ENCODE measurements at regions not wholly inside any gene's neighbourhood (a gene's known extent, or its start where the extent isn't known, plus 50 kb on each side); places are given as distances from the start of the nearest gene placed in this dataset.
A peak's percentile ranks its signal among the peaks of the same experiment; 100 is the strongest.

DNA sequence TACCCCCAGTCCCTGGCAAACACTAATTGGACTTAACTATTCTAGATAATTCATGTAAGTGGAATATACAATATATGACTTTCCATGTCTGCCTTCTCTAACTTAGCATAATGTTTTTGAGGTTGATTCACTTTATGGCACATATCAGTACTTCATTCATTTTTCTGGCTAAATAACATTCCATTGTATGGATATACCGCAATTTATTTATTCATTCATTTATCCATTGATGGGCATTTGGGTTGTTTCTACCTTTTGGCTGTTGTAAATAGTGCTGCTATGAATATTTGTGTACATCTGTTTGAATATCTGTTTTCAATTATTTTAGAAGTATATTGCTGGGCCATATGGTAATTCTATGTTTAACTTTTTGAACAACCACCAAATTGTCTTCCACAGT lies 616.3 kb downstream of the UTRN start:
- Histone ChIP-seq H3K27ac (no peak overlapping the region), H3K4me1 (no peaks in the 10 kb centered on the region), H3K36me3 (no peaks in the 10 kb centered on the region), H3K9me3 (no peaks in the 10 kb centered on the region), H3K27me3 (no peaks in the 10 kb centered on the region), H3K4me3 (no peak overlapping the region)
- no peak for DNase-seq
- TF ChIP-seq POLR2A (IDR thresholded peaks at IDR 0.05) (no peak), CTCF (IDR thresholded peaks at IDR 0.05) (no peak)

DNA sequence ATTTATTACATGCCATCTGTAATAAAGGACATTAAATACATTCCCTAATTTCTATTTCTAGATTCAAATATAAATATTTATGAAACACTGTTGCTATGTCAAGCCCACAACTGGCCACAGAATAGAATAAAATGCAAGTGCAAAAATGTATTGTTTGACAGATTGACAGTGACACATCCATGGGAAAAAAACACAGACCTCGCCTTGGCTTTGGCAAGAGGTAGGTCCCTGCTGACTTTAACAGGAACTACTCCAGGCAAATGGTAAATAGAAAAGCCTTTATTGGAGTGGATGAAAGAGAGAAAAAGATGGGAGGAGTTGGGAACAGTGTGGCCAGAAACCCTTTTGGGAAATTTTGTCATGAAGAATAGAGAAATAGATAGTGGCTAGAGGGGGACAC lies 622.9 kb downstream of the UTRN start:
- H3K9me3 ChIP-seq = no peaks in the 10 kb centered on the region
- no peak overlapping the region for H3K4me3 ChIP-seq
- no peaks in the 10 kb centered on the region for H3K4me1 ChIP-seq
- H3K27me3 ChIP-seq = no peaks in the 10 kb centered on the region
- TF ChIP-seq POLR2A (IDR thresholded peaks at IDR 0.05) (no peak), CTCF (IDR thresholded peaks at IDR 0.05) (no peak)
- DNase-seq = no peak
- no peak overlapping the region for H3K27ac ChIP-seq
- H3K36me3 ChIP-seq = no peaks in the 10 kb centered on the region

DNA sequence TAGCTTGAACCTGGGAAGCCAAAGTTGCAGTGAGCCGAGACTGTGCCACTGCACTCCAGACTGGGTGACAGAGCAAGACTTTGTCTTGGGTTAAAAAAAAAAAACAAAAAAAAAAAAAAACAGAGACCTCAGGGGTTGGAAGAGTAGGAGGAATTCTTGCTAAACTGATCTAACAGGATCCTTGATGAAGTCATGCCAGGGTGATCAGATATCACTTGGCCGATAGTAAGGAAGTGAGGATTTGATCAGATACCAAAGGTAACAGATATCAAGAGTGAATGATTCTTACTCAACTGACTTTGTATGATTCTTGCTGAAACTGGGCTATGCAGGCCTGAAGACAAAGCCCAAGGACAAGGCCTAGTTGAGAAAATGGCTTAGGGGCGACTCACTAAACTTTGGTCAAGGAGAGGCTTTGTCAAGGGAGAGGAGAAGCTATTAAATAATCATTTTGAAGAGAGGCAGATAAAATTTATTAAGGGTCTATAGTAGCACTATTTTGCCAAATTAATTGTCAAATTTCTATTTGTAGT lies 624.7 kb downstream of the UTRN start:
- no peak overlapping the region for H3K27ac ChIP-seq
- H3K36me3 ChIP-seq = no peaks in the 10 kb centered on the region
- TF ChIP-seq CTCF (IDR thresholded peaks at IDR 0.05) (no peak), POLR2A (IDR thresholded peaks at IDR 0.05) (no peak)

GRCh38 chr6:144911322-144911721 lies 626.2 kb downstream of the UTRN start:
- Histone ChIP-seq H3K4me1 (no peaks in the 10 kb centered on the region), H3K4me3 (no peak overlapping the region), H3K9me3 (no peaks in the 10 kb centered on the region), H3K27me3 (no peaks in the 10 kb centered on the region), H3K27ac (no peak overlapping the region), H3K36me3 (no peaks in the 10 kb centered on the region)
- DNase-seq = no peak
- TF ChIP-seq POLR2A (IDR thresholded peaks at IDR 0.05) (no peak), CTCF (IDR thresholded peaks at IDR 0.05) (no peak)

More for the DNA sequence above, 624.7 kb downstream of the UTRN start:
- Histone ChIP-seq H3K27me3 (no peaks in the 10 kb centered on the region), H3K4me1 (no peaks in the 10 kb centered on the region), H3K9me3 (no peaks in the 10 kb centered on the region), H3K4me3 (no peak overlapping the region)
- DNase-seq = no peak

DNA sequence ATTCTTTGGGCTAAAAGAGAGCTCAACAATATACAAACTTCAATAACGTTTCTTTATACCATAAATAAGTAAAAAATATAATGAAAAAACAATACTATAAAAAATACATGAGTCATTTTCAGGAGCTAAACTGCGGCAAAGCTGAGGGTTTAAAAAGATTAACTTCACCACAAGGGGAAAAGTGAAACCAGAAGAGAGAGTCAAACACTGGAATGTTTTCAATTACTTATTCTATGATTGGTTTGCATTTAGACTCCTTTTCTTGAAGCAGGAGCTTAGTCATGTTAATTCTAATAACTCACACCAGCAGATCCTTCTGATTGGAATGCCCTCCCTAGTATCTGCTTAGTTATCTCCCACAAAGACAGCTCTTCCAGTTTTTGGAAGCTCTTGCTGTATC lies 627.3 kb downstream of the UTRN start:
- H3K36me3 ChIP-seq = no peaks in the 10 kb centered on the region
- TF ChIP-seq POLR2A (IDR thresholded peaks at IDR 0.05) (no peak), CTCF (IDR thresholded peaks at IDR 0.05) (peak in 1 of 6 experiments; percentile 3)
- H3K27me3 ChIP-seq = no peaks in the 10 kb centered on the region
- H3K4me3 ChIP-seq = no peak overlapping the region
- no peak for DNase-seq
- no peak overlapping the region for H3K27ac ChIP-seq
- H3K9me3 ChIP-seq = no peaks in the 10 kb centered on the region
- H3K4me1 ChIP-seq = no peaks in the 10 kb centered on the region

GRCh38 chr6:144918073-144918472 lies 632.9 kb downstream of the UTRN start:
- H3K27ac ChIP-seq = no peak overlapping the region
- no peaks in the 10 kb centered on the region for H3K36me3 ChIP-seq
- TF ChIP-seq CTCF (IDR thresholded peaks at IDR 0.05) (no peak), POLR2A (IDR thresholded peaks at IDR 0.05) (no peak)
- H3K27me3 ChIP-seq = no peaks in the 10 kb centered on the region
- no peak for DNase-seq
- H3K4me1 ChIP-seq = no peaks in the 10 kb centered on the region
- H3K9me3 ChIP-seq = no peaks in the 10 kb centered on the region
- H3K4me3 ChIP-seq = no peak overlapping the region

Measured in Peyer's patch (tissue), 4 donors.